Skeletal muscle satellite cell (primary cell): ENCODE measurements at regions not wholly inside any gene's neighbourhood (a gene's known extent, or its start where the extent isn't known, plus 50 kb on each side); places are given as distances from the start of the nearest gene placed in this dataset.

Experiments used
- H3K27me3 ChIP-seq: 2 replicates; pipeline ENCODE4 v1.7.0; 2013; ENCODE audit warnings: low read length; ENCODE audit not compliant: control insufficient read depth, insufficient read depth
- H3K36me3 ChIP-seq: 2 replicates; pipeline ENCODE4 v1.7.0; 2013; ENCODE audit warnings: mild to moderate bottlenecking, control low read depth, low read length; ENCODE audit not compliant: insufficient read depth
- H3K4me1 ChIP-seq: 2 replicates; pipeline ENCODE4 v1.7.0; 2013; ENCODE audit warnings: low read length; ENCODE audit not compliant: control insufficient read depth, insufficient read depth
- H3K4me2 ChIP-seq: 2 replicates; pipeline ENCODE4 v1.7.0; 2013; ENCODE audit warnings: mild to moderate bottlenecking, low read length
- H3K4me3 ChIP-seq: 2 replicates; pipeline ENCODE4 v1.7.0; 2013; ENCODE audit warnings: low read length
- H3K9ac ChIP-seq: 2 replicates; pipeline ENCODE4 v1.7.0; 2013; ENCODE audit warnings: mild to moderate bottlenecking, low read depth, low read length, moderate library complexity
- H3K9me3 ChIP-seq: replicated peaks from 2 replicates; pipeline ENCODE4 v1.7.0; 2013; ENCODE audit warnings: mild to moderate bottlenecking, control low read depth, low read length

DNA sequence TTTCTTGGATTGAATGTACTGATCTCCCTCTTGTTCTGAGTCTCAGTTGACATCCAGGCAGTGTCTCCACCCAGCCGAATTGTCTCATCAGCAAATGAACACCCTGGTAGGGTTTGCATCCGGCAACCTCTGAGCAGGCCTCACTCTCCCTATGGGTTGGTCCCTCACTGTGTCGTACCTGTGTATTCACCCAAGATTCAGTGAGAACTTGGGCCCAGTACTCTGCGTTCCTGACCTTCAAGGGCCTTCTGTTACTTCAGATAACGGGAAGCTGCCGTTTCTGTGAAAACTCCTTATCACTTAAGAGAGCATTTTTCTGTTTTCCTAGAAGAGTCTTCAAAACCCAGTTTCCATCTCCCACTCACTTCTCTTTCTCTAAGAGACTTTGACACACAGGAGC lies 915.6 kb downstream of the TBC1D22A start:
- Histone ChIP-seq H3K4me2 (no peak overlapping the region), H3K9me3 (peaks cover 16% of the 10 kb centered on the region), H3K9ac (no peak overlapping the region), H3K36me3 (no peaks in the 10 kb centered on the region), H3K27me3 (no peaks in the 10 kb centered on the region), H3K4me3 (no peak overlapping the region), H3K4me1 (no peaks in the 10 kb centered on the region)

DNA sequence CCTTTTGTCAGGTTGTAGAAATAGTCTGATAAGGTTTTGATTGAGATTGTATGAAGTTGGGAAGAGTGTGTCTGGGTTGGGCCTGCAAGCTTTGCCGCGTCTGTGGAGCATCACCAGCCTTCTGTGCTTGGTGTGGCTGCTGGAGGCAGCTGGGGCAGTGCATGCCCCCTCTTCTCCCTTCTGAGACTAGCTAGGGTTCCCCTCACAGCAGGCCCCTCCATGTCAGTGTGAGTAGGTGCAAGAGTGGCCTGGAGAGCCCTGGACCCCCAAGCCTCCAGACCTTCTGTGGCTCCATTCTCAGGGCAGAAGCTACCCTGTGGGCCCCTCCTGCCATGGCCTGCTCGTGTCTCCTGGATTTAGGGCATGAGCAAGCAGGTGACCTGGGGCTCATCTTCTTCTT lies 914.2 kb downstream of the TBC1D22A start:
- H3K9me3 ChIP-seq: peaks cover 3% of the 10 kb centered on the region

DNA sequence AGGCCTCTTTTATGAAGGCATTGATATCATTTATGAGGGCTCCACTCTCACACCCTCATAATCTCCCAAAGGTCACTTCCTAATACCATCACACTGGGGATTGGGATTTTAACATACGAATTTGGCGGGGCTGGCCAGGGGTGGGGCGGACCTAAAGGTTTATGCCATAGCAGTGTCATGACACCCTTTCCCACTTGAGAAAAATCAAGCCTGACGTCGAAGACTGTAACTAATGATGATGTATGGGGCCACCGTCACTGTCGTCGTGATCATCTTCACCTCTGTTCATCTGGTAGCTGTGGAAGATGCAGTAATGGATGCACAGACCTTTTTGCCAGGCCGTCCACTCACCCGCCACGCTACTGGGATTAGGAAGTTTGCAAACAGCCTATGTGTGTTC lies 912.1 kb downstream of the TBC1D22A start:
- Histone ChIP-seq H3K36me3 (no peaks in the 10 kb centered on the region), H3K27me3 (no peaks in the 10 kb centered on the region), H3K4me3 (no peak overlapping the region), H3K4me2 (no peak overlapping the region), H3K9me3 (peaks cover 2% of the 10 kb centered on the region), H3K4me1 (no peaks in the 10 kb centered on the region), H3K9ac (no peak overlapping the region)

More for the DNA sequence above, 914.2 kb downstream of the TBC1D22A start:
- Histone ChIP-seq H3K27me3 (no peaks in the 10 kb centered on the region), H3K4me3 (no peak overlapping the region), H3K4me2 (no peak overlapping the region), H3K4me1 (no peaks in the 10 kb centered on the region), H3K9ac (no peak overlapping the region), H3K36me3 (no peaks in the 10 kb centered on the region)

DNA sequence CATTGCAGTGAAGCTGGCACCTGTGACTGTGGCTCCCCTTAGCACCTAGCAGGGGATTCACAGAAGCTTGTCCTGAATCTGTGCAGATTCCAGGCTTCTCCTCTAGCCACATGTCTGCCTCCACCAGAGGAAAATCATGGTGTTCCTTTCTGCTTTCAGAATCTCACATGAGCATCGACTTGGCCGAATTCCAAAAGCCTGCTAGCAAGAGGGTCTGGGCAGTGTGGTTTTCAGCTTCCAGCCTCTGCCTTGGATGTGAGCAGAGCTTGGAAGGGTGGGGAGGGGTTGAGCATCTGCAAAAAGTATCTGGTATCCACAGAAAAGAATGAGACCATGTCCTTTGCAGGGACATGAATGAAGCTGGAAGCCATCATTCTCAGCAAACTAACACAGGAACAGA lies 911.1 kb downstream of the TBC1D22A start:
- no peak overlapping the region for H3K4me3 ChIP-seq

DNA sequence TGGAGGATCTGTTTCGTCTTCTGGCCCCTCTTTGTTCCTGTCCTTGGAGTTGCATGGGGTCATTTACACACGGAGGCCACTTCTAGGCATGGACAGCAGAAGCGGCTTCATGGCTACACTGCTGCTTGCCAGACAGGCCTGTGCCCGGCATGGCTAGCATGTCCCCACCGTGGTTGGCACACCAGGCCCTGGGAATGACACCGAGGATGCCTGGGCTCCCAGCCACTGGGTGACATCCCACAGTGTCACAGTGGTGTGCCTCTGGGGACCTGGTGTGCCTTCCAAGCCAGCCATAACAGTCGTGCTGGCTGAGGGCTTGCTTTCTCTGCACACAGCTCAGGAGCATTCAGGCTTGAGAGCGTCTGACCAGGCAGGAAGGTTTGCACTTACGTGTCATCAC lies 910.1 kb downstream of the TBC1D22A start:
- H3K4me2 ChIP-seq: no peak overlapping the region
- H3K36me3 ChIP-seq: no peaks in the 10 kb centered on the region
- no peaks in the 10 kb centered on the region for H3K4me1 ChIP-seq
- no peak overlapping the region for H3K4me3 ChIP-seq
- no peaks in the 10 kb centered on the region for H3K27me3 ChIP-seq
- peaks cover 3% of the 10 kb centered on the region for H3K9me3 ChIP-seq
- H3K9ac ChIP-seq: no peak overlapping the region

More for the DNA sequence above, 911.1 kb downstream of the TBC1D22A start:
- Histone ChIP-seq H3K36me3 (no peaks in the 10 kb centered on the region), H3K4me2 (no peak overlapping the region), H3K9ac (no peak overlapping the region), H3K27me3 (no peaks in the 10 kb centered on the region), H3K4me1 (no peaks in the 10 kb centered on the region), H3K9me3 (peaks cover 6% of the 10 kb centered on the region)

DNA sequence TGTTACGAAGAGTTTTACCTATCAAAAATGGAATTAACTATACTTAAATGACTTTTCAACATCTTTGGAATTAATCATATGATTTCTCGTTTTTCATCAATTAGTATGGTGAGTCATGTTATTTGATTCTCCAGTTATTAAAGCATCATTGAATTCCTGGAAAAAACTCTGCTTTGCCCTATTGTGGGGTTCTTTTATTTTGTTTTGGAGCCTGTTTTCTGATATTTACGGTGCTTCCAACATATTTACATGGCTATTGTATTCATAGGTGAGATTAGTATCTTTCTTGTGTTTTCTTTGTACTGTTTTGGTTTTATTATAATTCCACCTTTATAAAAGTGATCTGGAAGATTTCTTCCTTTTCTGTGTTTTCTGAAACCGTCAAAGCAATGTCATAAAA lies 902.7 kb downstream of the TBC1D22A start:
- no peaks in the 10 kb centered on the region for H3K4me1 ChIP-seq
- H3K9ac ChIP-seq: no peak overlapping the region
- H3K27me3 ChIP-seq: no peaks in the 10 kb centered on the region
- no peaks in the 10 kb centered on the region for H3K36me3 ChIP-seq
- H3K4me3 ChIP-seq: no peak overlapping the region
- peaks cover 3% of the 10 kb centered on the region for H3K9me3 ChIP-seq
- H3K4me2 ChIP-seq: no peak overlapping the region

DNA sequence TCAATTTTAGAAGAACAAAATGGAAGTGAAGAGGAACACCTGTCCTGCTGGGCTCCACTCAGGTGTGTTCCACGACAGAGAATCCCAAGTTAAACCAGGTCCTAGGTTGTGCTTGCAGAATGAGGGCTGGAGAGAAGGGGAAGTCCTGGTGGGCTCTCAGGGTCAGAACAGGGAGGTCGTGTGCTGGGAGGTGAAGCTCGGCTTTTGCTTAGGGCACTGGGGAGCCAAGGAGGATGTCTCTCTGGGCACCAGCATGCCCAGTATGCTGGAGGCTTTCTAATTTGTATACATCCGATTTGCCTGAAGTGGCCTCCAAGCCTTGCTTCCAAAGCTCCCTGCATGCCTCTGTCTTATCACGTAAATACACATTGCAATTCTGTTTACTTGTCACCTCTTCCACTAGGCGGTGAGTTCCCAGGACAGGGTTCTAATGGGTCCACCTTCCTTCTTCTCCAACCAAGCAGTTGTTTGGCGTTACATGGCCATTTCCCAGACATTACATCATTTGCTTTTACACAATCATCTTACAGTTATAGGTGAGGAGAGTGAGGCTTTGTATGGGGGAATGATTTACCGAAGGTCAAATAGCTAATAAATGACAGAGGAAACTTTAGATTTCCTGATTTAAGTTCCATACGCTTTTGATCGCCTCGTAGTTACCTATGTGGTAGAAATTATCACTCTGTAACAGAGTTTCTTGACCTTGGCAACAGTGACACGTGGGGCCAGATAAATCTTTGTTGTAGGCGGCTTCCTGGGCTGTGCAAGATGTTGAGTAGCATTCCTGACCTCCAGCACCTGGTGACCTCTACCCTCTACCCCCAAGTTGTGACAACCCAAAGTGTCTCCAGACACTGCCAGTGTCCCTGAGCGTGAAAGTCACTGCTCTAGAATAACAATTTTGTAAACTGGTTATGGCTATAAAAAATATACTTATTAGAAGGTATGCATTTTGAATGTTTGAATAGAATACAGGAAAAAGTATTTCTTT lies 901.5 kb downstream of the TBC1D22A start:
- Histone ChIP-seq H3K9ac (no peak overlapping the region), H3K36me3 (no peaks in the 10 kb centered on the region), H3K27me3 (no peaks in the 10 kb centered on the region), H3K4me3 (no peak overlapping the region), H3K4me2 (no peak overlapping the region), H3K9me3 (peaks cover under 1% of the 10 kb centered on the region), H3K4me1 (no peaks in the 10 kb centered on the region)

DNA sequence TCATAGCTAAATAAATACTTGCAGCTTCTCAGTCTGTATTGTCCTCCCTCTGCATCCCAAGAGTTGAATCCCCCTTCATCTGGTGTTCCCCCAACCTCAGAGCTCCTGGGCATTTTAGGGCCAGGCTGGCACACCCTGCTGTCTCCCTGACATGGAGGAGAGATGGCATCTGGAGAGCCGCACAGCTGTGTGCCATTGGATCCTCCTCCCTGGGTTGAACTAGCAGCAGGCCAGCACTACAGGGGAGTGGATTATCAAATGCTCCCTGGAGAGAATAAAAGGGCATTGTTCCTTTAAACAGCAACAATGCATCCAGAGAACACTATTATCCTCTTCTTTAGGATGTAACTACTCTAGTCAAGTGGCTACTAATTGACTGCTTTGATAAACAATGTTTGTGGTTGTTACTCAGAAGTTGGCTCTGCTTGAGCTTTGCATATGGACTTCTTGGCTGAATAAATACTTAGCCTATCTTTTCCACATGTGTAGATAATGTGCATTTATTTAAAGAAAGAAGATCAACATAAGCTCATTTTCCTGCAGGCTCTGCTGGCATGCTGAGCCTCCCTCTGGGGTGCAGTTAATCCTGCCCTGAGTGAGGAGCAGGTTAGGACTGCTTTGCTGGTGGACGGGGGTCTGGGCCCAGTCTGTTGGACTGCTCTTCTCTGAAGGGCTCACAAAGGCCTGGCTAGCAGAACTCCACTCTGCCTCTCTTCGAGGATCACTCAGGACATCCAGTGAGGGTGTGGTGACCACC lies 897.2 kb downstream of the TBC1D22A start:
- Histone ChIP-seq H3K4me2 (no peak overlapping the region), H3K9me3 (peaks cover 6% of the 10 kb centered on the region), H3K27me3 (no peaks in the 10 kb centered on the region), H3K36me3 (no peaks in the 10 kb centered on the region), H3K4me3 (no peak overlapping the region), H3K4me1 (no peaks in the 10 kb centered on the region), H3K9ac (no peak overlapping the region)

DNA sequence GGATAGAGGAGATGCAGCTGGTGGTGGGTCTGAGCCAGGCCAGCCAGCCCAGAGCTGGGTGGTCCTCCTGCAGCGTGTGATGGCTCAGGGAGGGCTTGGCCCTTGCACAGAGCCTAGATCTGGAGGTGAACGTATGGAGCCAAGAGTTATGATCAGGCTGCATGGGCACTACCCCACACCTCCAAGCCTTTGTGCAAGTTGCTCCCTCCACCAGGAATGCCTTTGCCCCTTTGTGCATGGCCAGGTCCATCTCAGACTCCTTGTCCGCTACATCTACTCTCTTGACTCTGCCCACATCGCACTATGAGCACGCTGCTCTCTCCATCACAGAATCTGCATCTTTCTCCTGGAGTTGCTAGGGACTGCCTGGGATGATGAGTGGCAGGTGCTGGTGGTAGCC lies 895.7 kb downstream of the TBC1D22A start:
- Histone ChIP-seq H3K4me3 (no peak overlapping the region), H3K27me3 (no peaks in the 10 kb centered on the region), H3K36me3 (no peaks in the 10 kb centered on the region), H3K4me1 (no peaks in the 10 kb centered on the region), H3K4me2 (no peak overlapping the region), H3K9ac (no peak overlapping the region), H3K9me3 (peaks cover 6% of the 10 kb centered on the region)

DNA sequence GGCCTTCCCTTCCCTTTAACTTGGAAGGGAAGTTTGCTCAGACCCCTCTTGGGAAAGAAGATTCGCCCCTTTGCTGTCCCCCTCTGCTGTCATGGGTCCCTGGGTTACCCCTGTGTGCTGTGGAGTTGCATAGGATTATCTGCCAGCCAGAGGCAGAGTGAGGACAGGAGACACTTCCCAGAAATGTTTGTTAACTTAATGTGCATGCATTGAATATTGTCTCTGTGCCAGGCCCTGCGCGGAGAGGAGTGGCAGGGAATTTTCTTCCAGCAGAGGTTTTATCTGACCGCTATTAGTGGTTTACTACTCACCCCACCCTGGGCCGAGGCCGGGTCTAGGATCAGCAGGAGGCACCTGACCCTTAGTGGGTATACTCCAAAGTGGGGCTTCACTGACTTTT lies 894.8 kb downstream of the TBC1D22A start:
- Histone ChIP-seq H3K27me3 (no peaks in the 10 kb centered on the region), H3K4me3 (no peak overlapping the region), H3K9me3 (peaks cover 11% of the 10 kb centered on the region), H3K9ac (no peak overlapping the region), H3K36me3 (no peaks in the 10 kb centered on the region), H3K4me1 (no peaks in the 10 kb centered on the region), H3K4me2 (no peak overlapping the region)

DNA sequence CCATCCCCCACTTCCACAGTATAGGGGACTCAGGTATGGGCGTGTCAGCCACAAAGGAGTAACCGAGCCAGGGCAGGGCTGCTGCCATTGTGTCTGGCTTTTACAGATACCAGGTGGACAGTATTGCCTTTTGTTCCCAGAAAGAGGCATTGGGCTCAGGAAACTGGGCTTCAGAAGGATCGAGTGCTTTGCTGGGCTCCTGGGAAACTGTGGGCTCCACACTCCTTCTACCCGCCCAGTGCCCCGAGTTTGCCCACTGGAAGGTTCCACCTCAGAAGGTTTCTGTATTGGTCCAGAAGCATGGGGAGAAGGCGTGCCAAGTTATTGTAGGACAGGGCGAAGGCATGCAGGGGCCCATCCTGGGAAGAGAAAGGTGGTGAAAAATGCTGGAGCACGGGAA lies 894.4 kb downstream of the TBC1D22A start:
- Histone ChIP-seq H3K27me3 (no peaks in the 10 kb centered on the region), H3K9ac (no peak overlapping the region), H3K9me3 (peaks cover 11% of the 10 kb centered on the region), H3K4me1 (no peaks in the 10 kb centered on the region), H3K36me3 (no peaks in the 10 kb centered on the region), H3K4me2 (no peak overlapping the region), H3K4me3 (no peak overlapping the region)
